Thyroid gland (tissue), 4 donors: ENCODE measurements at regions not wholly inside any gene's neighbourhood (a gene's known extent, or its start where the extent isn't known, plus 50 kb on each side); places are given as distances from the start of the nearest gene placed in this dataset.

ENCODE experiments used
- DNase-seq, 2 donors: peaks; one replicate each; pipeline ENCODE4 v3.0.0-alpha.2; 2019
- H3K27ac ChIP-seq, 3 donors: fragments of 200-600 bp; sonication (generic); 1 replicate in 2 of 3; 2 replicates in 1 of 3; pipeline ENCODE4 v1.5.1; 2016 to 2019; ENCODE audit warnings: mild to moderate bottlenecking in 1 of 3, moderate library complexity in 1 of 3
- H3K27me3 ChIP-seq: fragments of 200-600 bp; sonication (generic); one replicate; pipeline ENCODE4 v1.5.1; 2019
- H3K36me3 ChIP-seq, 2 donors: fragments of 200-600 bp; sonication (generic); one replicate each; pipeline ENCODE4 v1.5.1; 2016 to 2019
- H3K4me1 ChIP-seq, 2 donors: fragments of 200-600 bp; sonication (generic); one replicate each; pipeline ENCODE4 v1.5.1; 2017 to 2019
- H3K4me3 ChIP-seq, 3 donors: fragments of 200-600 bp; sonication (generic); replicated peaks in 1 of 3; 1 replicate in 2 of 3; 2 replicates in 1 of 3; pipeline ENCODE4 v1.5.1; 2016; ENCODE audit warnings: mild to moderate bottlenecking in 1 of 3
- H3K9me3 ChIP-seq: fragments of 200-600 bp; sonication (generic); one replicate; pipeline ENCODE4 v1.5.1; 2017
- POLR2A ChIP-seq, 2 donors: fragments of 450-650 bp; IDR thresholded peaks; one replicate each; pipeline ENCODE4 v1.6.1; 2017; ENCODE audit warnings: antibody characterized with exemption in 2 of 2, mild to moderate bottlenecking in 2 of 2, moderate library complexity in 1 of 2
- WGBS, 2 donors: methylation state at CpG; one replicate each; pipeline ENCODE4 v1.1.5; 2017; 5-methylcytosine and 5-hydroxymethylcytosine counted together
- intact Hi-C: fragments of 100-400 bp; cut with DNase I; formaldehyde crosslinking; loops from one replicate; pipeline ENCODE4 v1.15.1; 2023
- TF ChIP-seq, protein P1 (sequence below), 6 experiments: fragments of 200-600 bp in 3 of 6; fragments of 450-650 bp in 3 of 6; sonication (generic) in 3 of 6; IDR thresholded peaks; one replicate each; pipeline ENCODE4 v1.5.1; 2016 to 2019; ENCODE audit warnings: antibody characterized with exemption in 6 of 6, mild to moderate bottlenecking in 2 of 6, inconsistent platforms in 1 of 6, moderate library complexity in 1 of 6

DNA sequence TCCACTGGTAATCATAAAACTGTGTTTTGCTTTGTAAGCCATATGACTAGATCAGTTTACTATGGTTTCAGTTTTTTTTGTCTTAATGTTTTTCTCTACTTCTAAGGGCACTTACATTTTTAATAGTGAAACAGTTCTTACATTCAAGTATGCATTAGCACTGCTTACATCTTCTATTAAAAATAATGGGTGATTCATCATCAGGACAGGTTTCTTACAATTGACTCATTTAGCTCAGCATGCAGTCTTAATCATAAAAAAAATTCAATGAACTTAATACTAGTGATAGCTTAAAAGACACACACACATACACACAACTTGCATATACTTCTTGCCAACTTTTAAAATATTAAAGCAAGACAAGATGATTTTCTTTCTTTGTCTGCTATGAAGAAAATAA lies 845.7 kb upstream of the USP15 start:
- no peak overlapping the region for H3K4me3 ChIP-seq
- no peaks in the 10 kb centered on the region for H3K4me1 ChIP-seq
- TF ChIP-seq, protein P1, sequence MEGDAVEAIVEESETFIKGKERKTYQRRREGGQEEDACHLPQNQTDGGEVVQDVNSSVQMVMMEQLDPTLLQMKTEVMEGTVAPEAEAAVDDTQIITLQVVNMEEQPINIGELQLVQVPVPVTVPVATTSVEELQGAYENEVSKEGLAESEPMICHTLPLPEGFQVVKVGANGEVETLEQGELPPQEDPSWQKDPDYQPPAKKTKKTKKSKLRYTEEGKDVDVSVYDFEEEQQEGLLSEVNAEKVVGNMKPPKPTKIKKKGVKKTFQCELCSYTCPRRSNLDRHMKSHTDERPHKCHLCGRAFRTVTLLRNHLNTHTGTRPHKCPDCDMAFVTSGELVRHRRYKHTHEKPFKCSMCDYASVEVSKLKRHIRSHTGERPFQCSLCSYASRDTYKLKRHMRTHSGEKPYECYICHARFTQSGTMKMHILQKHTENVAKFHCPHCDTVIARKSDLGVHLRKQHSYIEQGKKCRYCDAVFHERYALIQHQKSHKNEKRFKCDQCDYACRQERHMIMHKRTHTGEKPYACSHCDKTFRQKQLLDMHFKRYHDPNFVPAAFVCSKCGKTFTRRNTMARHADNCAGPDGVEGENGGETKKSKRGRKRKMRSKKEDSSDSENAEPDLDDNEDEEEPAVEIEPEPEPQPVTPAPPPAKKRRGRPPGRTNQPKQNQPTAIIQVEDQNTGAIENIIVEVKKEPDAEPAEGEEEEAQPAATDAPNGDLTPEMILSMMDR (IDR thresholded peaks at IDR 0.05), result no peak
- TF ChIP-seq POLR2A (IDR thresholded peaks at IDR 0.05), result no peak
- H3K27ac ChIP-seq, result no peak overlapping the region
- intact Hi-C loops, result no loop called here
- no peaks in the 10 kb centered on the region for H3K27me3 ChIP-seq
- no peaks in the 10 kb centered on the region for H3K9me3 ChIP-seq
- H3K36me3 ChIP-seq, result no peaks in the 10 kb centered on the region
- no peak for DNase-seq

DNA sequence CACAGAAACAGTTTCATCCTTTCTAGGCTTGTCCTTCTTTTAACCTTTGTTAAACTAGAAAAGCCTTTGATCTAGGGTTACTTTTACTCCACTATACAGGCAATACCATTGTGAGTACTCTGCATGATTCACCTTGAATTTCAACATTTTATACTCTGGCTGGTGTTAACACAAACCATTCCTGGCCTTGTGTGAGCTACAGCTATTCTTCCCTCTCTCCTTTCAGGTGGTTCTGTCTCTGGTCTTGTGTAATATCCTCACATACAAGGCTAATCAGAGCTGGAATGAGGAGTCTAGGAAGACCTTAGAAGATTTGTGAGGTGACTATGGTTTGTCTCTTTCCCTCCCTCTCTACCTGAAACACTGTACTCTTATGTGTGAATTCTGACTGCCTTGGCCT lies 837.4 kb upstream of the USP15 start:
- Histone ChIP-seq H3K27me3 (no peaks in the 10 kb centered on the region), H3K27ac (no peak overlapping the region), H3K9me3 (no peaks in the 10 kb centered on the region), H3K4me1 (no peaks in the 10 kb centered on the region), H3K36me3 (no peaks in the 10 kb centered on the region), H3K4me3 (no peak overlapping the region)
- TF ChIP-seq POLR2A (IDR thresholded peaks at IDR 0.05), result no peak
- TF ChIP-seq, protein P1 (IDR thresholded peaks at IDR 0.05), result no peak
- intact Hi-C loops, result no loop called here
- DNase-seq, result no peak

DNA sequence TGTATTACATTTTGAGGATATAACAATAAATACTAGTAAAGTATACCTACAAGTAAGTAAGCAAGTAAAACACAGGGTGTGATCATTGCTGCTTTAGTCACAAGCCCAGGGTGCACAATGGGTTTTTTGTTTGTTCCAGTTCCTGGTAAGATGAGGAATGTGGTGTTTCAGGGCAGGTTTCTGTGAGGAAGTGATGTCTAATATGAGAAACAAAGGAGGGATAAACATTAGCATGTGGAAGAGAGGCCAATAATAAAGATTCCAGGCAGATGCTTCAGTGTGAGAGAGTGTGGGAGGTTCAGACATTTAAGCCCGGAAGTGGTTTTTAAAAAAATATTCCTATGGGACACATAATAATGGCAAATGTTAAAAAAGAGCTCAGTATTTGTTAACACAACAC lies 808.1 kb upstream of the USP15 start:
- 78% methylated on average over 1 of the region's 1 CpG for whole genome bisulfite sequencing, 2 donors
- DNase-seq, result no peak
- H3K27ac ChIP-seq, result no peak overlapping the region
- no peak for TF ChIP-seq POLR2A (IDR thresholded peaks at IDR 0.05)
- TF ChIP-seq, protein P1 (IDR thresholded peaks at IDR 0.05), result no peak
- no peaks in the 10 kb centered on the region for H3K9me3 ChIP-seq
- H3K27me3 ChIP-seq, result no peaks in the 10 kb centered on the region
- H3K36me3 ChIP-seq, result no peaks in the 10 kb centered on the region
- intact Hi-C loops, result no loop called here
- H3K4me1 ChIP-seq, result no peaks in the 10 kb centered on the region
- no peak overlapping the region for H3K4me3 ChIP-seq

DNA sequence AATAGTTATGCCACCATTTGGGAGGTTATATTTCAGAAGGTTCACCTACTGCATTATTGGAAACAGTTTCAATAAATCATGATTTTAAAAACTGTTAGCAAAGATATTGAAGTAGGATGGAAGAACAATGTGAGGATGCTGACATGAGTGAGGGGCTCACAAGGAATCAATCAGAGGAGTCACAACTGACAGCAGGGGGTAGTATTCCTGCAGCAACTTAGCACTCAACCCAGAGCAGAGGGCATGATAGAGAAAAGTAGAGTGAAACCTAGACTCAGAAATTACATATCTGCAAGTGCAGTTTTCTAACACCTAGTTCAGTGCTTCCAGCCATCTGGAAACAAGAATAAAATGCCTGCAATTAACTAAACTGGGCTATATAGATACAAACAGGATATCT lies 772.5 kb upstream of the USP15 start:
- intact Hi-C loops, result no loop called here
- Histone ChIP-seq H3K27ac (no peak overlapping the region), H3K4me1 (no peaks in the 10 kb centered on the region), H3K36me3 (no peaks in the 10 kb centered on the region), H3K4me3 (no peak overlapping the region), H3K27me3 (no peaks in the 10 kb centered on the region), H3K9me3 (no peaks in the 10 kb centered on the region)
- TF ChIP-seq, protein P1 (IDR thresholded peaks at IDR 0.05), result no peak
- TF ChIP-seq POLR2A (IDR thresholded peaks at IDR 0.05), result no peak
- DNase-seq, result no peak

DNA sequence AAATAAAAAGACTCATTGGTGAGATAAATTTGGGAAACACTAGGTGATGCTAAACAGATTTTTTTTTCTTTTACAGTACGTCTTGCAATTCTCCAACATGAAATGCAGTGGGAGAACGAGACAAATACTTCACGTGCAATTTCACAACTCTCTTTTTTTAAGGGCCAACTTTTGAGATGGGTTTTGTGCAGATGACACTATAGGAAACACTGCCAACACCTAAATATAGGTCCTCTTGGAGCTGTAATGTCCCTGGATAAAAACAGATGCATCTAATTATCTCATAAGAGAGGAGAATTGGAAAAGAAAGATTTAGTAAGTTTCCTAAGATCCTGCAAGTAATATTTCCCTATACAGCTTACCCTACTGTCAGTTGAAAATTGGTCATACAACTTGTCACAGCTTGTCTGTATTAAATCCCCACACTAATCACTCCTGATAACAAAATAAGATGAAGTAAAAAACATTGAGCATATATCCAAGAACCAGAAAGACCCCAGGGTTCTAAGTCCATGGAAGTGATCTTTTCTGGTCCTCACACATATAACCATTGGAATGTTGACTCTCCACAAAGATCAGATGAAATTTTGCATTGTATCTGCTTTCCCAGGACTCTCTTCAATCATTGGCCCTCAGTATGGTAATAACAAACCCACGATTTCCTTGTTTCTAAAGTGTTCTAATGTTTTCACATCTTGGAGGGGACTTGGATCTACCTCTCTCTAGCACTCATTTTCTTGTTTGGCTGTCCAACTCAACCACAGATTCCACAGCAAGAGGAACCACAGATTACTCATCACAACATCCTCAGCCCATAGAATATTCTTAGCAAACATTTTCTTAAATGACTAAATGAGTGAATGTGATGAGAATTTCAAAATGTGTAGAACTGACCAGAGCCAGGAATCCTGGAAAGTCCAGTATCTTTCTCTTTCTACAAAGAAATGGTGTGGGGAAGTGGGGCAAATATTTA lies 769.4 kb upstream of the USP15 start:
- H3K27me3 ChIP-seq, result no peaks in the 10 kb centered on the region
- intact Hi-C loops, result no loop called here
- no peak for DNase-seq
- no peak overlapping the region for H3K27ac ChIP-seq
- no peak for TF ChIP-seq POLR2A (IDR thresholded peaks at IDR 0.05)
- no peaks in the 10 kb centered on the region for H3K4me1 ChIP-seq
- WGBS, 2 donors, result 53 to 69% methylated on average over 4 of the region's 4 CpGs
- no peaks in the 10 kb centered on the region for H3K36me3 ChIP-seq
- H3K4me3 ChIP-seq, result no peak overlapping the region
- no peaks in the 10 kb centered on the region for H3K9me3 ChIP-seq
